ENCODE measurements at regions not wholly inside any gene's neighbourhood (a gene's known extent, or its start where the extent isn't known, plus 50 kb on each side); places are given as distances from the start of the nearest gene placed in this dataset.

DNA sequence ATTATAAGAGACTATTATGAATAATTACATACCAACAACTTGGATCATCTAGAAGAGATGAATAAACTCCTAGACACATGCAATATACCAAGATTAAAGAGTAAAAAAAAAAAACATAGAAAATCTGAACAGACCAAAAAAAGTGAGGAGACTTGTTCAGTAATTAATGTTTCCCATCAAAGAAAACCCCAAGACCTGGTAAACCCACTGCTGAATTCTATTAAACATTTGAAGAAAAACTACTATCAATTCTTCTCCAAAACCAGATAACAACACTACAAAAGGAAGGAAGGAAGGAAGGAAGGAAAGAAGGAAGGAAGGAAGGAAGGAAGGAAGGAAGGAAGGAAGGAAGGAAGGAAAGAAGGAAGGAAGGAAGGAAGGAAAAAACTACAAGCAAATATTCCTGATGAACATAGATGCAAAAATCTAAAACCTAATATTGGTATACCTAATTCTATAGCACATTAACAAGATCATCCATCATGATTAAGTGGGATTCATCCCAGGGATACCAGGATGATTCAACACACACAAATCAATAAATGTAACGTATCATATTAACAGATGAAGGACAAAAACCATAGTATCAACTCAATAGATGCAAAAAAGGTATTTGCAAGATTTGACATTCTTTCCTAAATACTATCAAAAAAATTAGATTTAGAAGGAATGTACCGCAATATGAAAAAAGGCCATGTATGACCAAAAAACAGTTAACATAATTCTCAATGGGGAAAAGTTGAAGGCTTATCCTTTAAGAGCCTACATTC is 445.5 kb downstream of the KCNH5 start:
- DNase-seq: no peak

- no peak for DNase-seq
These were observed 442.5 kb downstream of the KCNH5 start for GRCh38 chr14:62602712-62603111.

- no peak for DNase-seq
These were observed 440.7 kb downstream of the KCNH5 start for GRCh38 chr14:62604524-62604923.

DNA sequence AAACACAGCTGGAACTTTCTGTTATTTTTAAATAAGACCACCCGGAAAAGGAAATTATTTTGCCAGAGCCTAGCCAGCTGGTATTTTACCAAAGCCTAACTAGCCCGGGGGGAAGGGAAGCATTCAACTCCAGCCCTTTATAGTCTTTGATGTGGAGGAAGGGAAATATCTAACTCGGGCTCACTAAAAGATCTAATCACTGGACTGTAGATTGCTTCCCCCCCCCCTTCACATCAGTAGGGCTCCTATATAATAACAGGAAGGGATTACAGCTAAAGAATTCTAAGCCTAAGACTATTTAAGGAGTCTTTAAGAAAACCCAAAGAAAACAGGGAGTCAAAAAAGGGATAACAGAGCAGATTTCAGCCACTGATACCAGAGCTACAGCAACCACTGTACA is 431.1 kb downstream of the KCNH5 start:
- DNase-seq: no peak

DNA sequence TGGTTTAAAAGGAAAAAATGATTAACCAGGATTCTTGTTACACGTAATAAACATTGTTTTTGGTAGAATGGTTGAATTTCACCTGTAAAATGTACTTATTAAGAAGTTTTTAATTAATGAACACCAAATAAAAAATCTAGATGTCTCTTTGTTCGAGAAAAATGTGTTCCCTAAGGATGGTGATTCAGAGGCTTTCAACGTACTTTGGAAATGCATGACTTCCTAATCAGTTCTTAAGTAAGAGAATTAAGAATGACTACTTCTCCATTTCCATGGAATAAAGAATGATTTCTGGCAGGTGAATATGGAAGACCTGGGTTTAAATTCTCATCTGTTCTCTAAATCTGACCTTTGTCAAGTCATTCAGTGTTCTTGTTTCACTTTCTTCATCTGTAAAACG is 428.6 kb downstream of the KCNH5 start:
- no peak for DNase-seq

DNA sequence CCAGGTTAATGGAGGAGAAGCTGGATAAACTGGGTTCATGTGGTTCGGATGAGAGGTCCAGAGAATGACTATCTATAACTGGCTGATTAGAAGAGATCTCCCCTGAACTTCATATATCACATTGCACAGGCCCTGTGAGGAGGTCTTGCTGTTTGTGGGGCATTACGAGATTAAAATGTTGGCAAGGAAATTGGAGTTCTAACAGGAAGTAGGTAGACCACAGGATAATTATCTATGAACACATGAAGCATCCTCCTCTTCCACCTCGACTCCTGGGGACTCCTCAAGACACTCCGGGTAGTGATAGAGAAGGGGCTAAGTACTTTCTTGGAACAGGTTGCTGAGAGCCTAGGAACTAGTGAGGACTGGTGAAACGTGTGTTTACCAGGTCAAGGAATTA is 418.8 kb downstream of the KCNH5 start:
- DNase-seq: no peak

DNA sequence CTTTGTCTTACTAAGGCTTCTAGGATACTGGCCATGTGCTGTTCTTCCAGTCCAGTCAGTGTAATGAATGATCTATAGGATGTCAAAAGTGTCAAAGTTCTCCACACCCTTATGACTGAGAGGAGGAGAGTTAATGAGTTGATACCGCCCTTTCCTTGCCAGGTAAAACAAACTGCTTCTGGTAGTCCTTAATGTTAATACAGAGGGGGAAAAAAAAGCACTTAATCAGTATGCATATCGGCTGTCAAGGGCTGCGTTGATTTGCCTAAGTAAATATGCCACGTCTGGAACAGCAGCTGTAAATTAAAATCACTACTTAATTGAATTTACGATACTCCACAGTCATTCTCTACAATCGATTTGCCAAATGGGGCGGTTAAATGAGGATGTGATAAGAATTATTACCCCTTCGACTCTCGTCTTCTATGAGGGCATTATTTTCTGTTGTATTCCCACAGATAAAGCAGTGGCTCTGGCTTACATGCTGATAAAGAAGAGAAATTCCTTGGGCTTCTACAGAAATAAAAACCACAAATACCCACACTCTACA is 416.0 kb downstream of the KCNH5 start:
- no peak for DNase-seq

- no peak for DNase-seq
These were observed 414.1 kb downstream of the KCNH5 start for GRCh38 chr14:62631176-62631575.

- no peak for DNase-seq
These were observed 412.5 kb downstream of the KCNH5 start for GRCh38 chr14:62632771-62633170.

- no peak for DNase-seq
These were observed 399.6 kb downstream of the KCNH5 start for GRCh38 chr14:62645649-62646048.
